ENCODE measurements at regions not wholly inside any gene's neighbourhood (a gene's known extent, or its start where the extent isn't known, plus 50 kb on each side); places are given as distances from the start of the nearest gene placed in this dataset.

DNA sequence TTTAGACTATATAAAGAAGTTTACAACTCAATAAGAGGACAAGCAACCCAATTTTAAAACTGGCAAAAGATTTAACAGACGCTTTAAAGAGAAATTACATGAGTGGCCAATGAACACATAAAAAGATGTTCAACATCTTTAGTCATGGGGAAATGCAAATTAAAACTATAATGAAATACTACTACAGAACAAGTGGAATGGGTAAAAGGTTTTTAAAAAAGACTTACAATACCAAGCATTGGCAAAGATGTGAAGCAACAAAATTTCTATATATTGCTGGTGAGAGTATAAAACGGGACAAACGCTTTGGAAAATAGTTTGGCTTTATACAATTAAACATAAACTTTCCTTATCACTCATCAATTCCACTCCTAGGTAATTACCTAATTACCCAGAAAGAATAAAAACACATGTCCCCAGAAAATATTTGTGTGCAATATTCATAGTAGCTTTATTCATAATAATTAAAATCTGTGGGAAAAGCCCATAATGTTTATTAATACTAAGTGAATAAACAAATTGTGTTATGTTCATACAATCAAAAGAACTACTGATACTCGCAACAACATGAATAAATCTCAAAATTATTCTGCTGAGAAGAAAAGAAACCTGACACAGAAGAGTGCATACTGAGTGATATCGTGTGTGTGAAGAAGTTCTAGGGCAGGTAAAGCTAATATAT, 76.7 kb upstream of the MYCN start:
- no peak for DNase-seq (ENCODE audit: low spot score)
- intact Hi-C loops (cut with DNase I) = no loop called here

- no peak for DNase-seq (ENCODE audit: low spot score)
- intact Hi-C loops (cut with DNase I) = no loop called here
Observed at GRCh38 chr2:15864176-15864769, 76.1 kb upstream of the MYCN start.

GRCh38 chr2:15865923-15866322, 74.4 kb upstream of the MYCN start:
- intact Hi-C loops (cut with DNase I) = no loop called here
- no peak for DNase-seq (ENCODE audit: low spot score)

DNA sequence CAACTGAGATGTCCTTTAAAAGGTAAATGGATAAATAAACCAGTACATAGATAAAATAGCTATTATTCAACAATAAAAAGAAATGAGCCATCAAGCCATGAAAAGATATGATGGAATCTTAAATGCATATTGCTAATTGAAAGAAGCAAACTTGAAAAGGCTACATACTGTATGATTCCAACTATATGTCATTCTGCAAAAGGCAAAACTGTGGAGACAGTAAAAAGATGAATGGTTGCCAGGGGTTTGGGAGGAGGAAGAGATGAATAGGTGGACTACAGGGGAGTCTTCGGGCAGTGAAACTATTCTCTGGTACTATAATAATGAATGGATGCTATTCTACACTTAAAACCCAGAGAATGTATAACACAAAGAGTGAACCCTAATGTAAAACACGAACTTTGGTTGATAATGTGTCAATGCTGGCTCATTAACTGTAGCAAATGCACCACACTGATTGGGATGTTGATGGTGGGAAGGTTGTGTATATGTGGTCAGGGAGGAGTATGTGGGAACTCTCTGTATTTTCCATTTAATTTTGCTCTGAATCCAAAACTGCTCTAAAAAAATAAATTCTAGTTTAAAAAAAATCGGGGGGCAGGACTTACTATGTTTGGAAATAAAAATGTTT, 73.7 kb upstream of the MYCN start:
- intact Hi-C loops (cut with DNase I) = no loop called here
- DNase-seq (ENCODE audit: low spot score) = no peak

DNA sequence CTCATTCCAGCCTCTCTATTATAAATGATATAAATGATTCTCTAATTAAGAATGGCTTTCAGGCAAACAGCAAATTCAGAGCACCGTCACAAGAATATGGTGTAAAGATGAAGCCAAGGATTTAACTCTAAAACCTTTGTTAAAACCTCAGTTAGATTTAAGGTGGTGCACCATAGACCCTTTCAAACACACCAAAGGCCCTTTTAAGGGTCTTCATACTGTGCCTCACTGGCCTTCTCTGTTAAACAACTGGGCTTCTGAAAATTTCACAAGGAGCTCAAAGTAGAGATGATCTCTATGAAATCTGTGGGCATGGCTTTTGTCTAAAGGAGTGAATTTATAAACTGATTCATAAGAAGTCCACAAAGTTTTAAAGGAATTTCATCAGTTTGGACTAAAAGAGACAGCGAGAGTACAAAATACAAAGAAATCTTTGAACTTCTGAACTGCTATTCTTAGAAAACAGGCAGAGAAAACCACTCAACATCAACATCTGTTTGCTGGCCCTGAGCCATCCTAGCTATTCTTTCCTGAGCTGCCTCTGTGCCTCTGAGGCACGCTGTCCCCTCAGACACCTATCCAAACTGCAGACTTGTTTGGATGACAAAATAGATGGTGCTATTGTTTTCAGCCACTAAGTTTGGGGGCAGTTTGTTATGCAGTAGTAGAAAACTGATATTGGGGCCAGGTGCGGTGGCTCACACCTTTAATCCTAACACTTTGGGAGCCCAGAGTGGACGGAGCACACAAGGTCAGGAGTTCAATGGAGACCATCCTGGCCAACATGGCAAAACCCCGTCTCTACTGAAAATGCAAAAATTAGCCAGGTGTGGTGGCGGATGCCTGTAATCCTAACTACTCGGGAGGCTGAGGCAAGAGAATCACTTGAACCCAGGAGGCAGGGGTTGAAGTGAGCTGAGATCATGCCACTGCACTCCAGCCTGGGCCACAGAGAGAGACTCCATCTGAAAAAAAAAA, 72.9 kb upstream of the MYCN start:
- intact Hi-C loops (cut with DNase I) = no loop called here
- no peak for DNase-seq (ENCODE audit: low spot score)

DNA sequence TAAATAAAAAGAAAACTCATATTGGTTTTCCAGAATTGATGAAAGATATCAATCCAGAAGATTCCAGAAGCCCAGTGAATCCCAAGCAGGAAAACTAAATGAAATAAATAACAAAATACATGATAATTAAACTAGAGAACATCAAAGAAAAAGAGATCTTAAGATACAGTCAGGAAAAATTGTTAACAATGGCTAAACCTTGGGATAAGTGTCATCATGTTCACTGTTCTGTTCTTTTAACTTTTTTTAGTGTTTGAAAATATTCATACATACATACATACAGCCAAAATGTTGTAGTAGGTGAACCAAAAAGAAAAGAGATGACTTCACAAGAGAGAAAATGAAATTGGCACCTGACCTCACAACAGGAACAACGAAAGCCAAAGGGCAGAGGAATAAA, 72.2 kb upstream of the MYCN start:
- intact Hi-C loops (cut with DNase I) = no loop called here
- DNase-seq (ENCODE audit: low spot score) = no peak

- no peak for DNase-seq (ENCODE audit: low spot score)
- intact Hi-C loops (cut with DNase I) = no loop called here
Observed at GRCh38 chr2:15868704-15869103, 71.6 kb upstream of the MYCN start.

GRCh38 chr2:15869396-15869795, 71.0 kb upstream of the MYCN start:
- intact Hi-C loops (cut with DNase I) = no loop called here
- no peak for DNase-seq (ENCODE audit: low spot score)

DNA sequence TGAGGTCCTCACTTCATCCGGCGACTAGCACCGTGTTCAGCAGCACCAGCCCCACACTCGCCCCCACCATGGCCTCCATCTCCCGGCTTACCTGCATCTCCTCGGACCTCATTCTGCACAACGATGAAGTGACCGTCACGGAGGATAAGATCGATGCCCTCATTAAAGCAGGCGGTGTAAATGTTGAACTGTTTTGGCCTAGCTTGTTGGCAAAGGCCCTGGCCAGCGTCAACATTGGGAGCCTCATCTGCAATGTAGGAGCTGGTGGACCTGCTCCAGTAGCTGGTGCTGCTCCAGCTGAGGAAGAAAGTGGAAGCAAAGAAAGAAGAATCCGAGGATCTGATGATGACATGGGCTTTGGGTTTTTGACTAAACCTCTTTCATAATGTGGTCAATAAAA, 70.5 kb upstream of the MYCN start:
- intact Hi-C loops (cut with DNase I) = no loop called here
- no peak for DNase-seq (ENCODE audit: low spot score)

DNA sequence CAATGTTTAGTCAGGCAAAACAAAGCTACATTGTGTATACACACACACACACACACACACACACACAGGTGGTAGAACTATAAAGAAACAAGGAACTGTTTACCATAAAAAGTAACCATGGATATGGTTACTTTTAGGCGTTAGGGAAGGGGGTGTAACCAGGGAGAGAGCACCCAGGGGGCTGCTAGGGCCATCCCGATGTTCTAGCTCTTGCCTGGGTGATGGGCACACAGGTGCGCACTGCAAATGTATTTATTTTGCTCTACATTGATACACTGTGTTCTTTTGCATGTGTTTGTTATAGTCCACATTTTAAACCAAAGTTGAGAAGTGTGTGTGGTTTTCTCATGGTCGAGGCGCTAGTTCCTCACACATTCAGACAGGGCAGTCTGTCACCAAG, 69.8 kb upstream of the MYCN start:
- DNase-seq (ENCODE audit: low spot score) = no peak
- intact Hi-C loops (cut with DNase I) = no loop called here

- intact Hi-C loops (cut with DNase I) = no loop called here
- no peak for DNase-seq (ENCODE audit: low spot score)
Observed at GRCh38 chr2:15871239-15871783, 69.0 kb upstream of the MYCN start.

DNA sequence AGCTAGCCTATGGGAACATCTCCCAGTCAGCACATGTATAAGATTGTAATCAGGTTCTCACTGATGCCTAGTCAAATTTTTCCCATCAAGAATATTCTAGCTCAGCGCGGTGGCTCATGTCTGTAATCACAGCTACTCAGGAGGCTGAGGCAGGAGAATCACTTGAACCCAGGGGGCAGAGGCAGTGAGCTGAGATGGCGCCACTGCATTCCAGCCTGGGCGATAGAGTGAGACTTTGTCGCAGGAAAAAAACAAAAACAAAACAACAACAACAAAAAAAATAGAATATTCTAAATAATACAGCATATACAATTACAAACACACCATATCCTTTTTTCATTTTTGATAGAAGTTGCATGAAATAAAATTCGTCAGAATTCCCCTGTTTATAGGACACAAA, 67.5 kb upstream of the MYCN start:
- intact Hi-C loops (cut with DNase I) = no loop called here
- DNase-seq (ENCODE audit: low spot score) = no peak

- intact Hi-C loops (cut with DNase I) = no loop called here
- DNase-seq (ENCODE audit: low spot score) = no peak
Observed at GRCh38 chr2:15874321-15874720, 66.0 kb upstream of the MYCN start.

DNA sequence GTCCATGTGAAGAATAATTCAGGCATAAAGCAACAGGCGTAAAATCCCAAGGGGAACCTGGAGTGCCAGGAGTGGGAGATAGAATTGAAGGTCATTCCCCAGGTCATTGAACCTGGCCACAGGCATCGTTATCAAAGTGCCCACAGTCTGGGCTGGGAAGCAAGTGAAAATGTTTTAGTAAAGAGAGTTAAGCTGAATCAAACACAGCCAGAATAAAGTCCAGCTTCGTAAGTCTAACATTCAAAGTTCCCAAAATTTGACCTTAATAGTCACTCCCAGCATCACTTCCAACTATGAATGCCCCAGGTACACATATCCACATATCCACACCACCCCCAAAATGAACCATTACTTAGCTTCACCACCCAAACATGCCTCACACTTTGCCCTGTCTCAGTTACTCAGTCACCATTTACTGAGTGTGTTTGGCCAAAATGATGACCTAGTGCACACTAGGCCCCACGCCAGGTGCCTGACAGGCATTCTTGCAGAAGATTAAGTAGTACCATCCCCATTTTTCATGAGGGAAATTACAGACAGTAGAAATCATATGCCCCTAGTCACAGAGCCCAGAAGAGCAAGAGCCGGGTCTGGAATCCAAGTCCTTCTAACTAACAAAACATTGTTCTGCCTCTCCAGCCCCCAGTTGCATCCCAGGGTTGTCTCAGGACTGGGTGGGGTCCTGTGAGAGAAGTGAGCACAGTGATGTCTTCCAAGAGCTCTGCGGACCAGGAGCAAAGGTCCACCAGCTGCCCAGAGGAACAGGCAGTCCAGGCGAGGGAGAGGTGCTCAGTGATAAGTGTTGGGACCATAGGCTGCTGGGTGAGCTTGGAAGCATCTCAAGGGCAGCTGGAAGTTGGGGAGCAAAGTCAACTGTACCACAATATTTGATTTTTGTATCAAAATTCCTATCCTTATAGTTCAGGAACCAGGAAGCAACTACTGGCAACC, 65.2 kb upstream of the MYCN start:
- intact Hi-C loops (cut with DNase I) = no loop called here
- DNase-seq (ENCODE audit: low spot score) = no peak

GRCh38 chr2:15875969-15876705, 64.2 kb upstream of the MYCN start:
- intact Hi-C loops (cut with DNase I) = no loop called here
- DNase-seq (ENCODE audit: low spot score) = no peak

GRCh38 chr2:15880226-15881119, 59.9 kb upstream of the MYCN start:
- no peak for DNase-seq (ENCODE audit: low spot score)
- intact Hi-C loops (cut with DNase I) = no loop called here

DNA sequence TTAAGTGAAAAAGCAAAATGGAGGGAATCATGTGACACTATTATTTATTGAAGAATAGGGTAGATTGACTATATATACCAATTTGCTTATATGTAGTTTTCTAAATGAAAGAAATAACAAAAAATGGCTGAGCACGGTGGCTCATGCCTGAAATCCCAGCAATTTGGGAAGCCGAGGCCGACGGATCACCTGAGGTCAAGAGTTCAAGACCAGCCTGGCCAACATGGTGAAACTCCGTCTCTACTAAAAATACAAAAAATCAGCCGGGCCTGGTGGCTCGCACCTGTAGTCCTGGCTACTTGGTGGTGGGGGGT, 59.3 kb upstream of the MYCN start:
- no peak for DNase-seq (ENCODE audit: low spot score)
- intact Hi-C loops (cut with DNase I) = no loop called here

Data from cardiac septum (tissue), 1 donor.